Muscle layer of colon (tissue), 2 donors: ENCODE measurements at regions not wholly inside any gene's neighbourhood (a gene's known extent, or its start where the extent isn't known, plus 50 kb on each side); places are given as distances from the start of the nearest gene placed in this dataset.

Source experiments
- H3K27ac ChIP-seq: one replicate; pipeline ENCODE4 v1.7.0; 2013; ENCODE audit warnings: low read depth, mild to moderate bottlenecking, low read length, moderate library complexity
- H3K27me3 ChIP-seq, 2 donors: one replicate each; pipeline ENCODE4 v1.7.0; 2013; ENCODE audit warnings: low read length in 2 of 2, mild to moderate bottlenecking in 2 of 2; ENCODE audit not compliant: insufficient read depth in 2 of 2, control insufficient read depth in 1 of 2
- H3K36me3 ChIP-seq: one replicate; pipeline ENCODE4 v1.7.0; 2013; ENCODE audit warnings: mild to moderate bottlenecking, low read length; ENCODE audit not compliant: insufficient read depth
- H3K4me1 ChIP-seq: one replicate; pipeline ENCODE4 v1.7.0; 2013; ENCODE audit warnings: mild to moderate bottlenecking, low read length; ENCODE audit not compliant: insufficient read depth
- H3K4me3 ChIP-seq, 2 donors: one replicate each; pipeline ENCODE4 v1.7.0; 2013; ENCODE audit warnings: low read length in 2 of 2, low read depth in 1 of 2, mild to moderate bottlenecking in 1 of 2, moderate library complexity in 1 of 2
- H3K9ac ChIP-seq: one replicate; pipeline ENCODE4 v1.7.0; 2013; ENCODE audit warnings: low read length
- H3K9me3 ChIP-seq: one replicate; pipeline ENCODE4 v1.7.0; 2013; ENCODE audit warnings: mild to moderate bottlenecking, low read length
- donor health status: abdominal sarcoma.
- donor health status: Adenocarcinoma of cecum.

GRCh38 chr4:137692205-137692604 lies 159.9 kb upstream of the PCDH18 start:
- Histone ChIP-seq H3K9ac (no peak overlapping the region), H3K9me3 (no peaks in the 10 kb centered on the region), H3K36me3 (no peaks in the 10 kb centered on the region), H3K27me3 (no peaks in the 10 kb centered on the region), H3K27ac (no peak overlapping the region), H3K4me3 (no peak overlapping the region), H3K4me1 (peaks cover 15% of the 10 kb centered on the region)

- Histone ChIP-seq H3K36me3 (no peaks in the 10 kb centered on the region), H3K9ac (no peak overlapping the region), H3K9me3 (no peaks in the 10 kb centered on the region), H3K4me1 (peaks cover 15% of the 10 kb centered on the region), H3K27me3 (no peaks in the 10 kb centered on the region), H3K4me3 (no peak overlapping the region), H3K27ac (no peak overlapping the region)
Observed at GRCh38 chr4:137688651-137689050, 156.4 kb upstream of the PCDH18 start.

- H3K9ac ChIP-seq: no peak overlapping the region
- no peaks in the 10 kb centered on the region for H3K36me3 ChIP-seq
- no peak overlapping the region for H3K4me3 ChIP-seq
- H3K27ac ChIP-seq: no peak overlapping the region
- no peaks in the 10 kb centered on the region for H3K9me3 ChIP-seq
- H3K27me3 ChIP-seq: no peaks in the 10 kb centered on the region
- H3K4me1 ChIP-seq: no peaks in the 10 kb centered on the region
Observed at GRCh38 chr4:137685357-137685756, 153.1 kb upstream of the PCDH18 start.

- no peak overlapping the region for H3K9ac ChIP-seq
- no peak overlapping the region for H3K27ac ChIP-seq
- H3K4me3 ChIP-seq: no peak overlapping the region
- H3K27me3 ChIP-seq: no peaks in the 10 kb centered on the region
- H3K4me1 ChIP-seq: no peaks in the 10 kb centered on the region
- no peaks in the 10 kb centered on the region for H3K36me3 ChIP-seq
- H3K9me3 ChIP-seq: no peaks in the 10 kb centered on the region
Observed at GRCh38 chr4:137681081-137681480, 148.8 kb upstream of the PCDH18 start.

GRCh38 chr4:137678796-137679195 lies 146.5 kb upstream of the PCDH18 start:
- Histone ChIP-seq H3K4me3 (no peak overlapping the region), H3K4me1 (no peaks in the 10 kb centered on the region), H3K9me3 (no peaks in the 10 kb centered on the region), H3K36me3 (no peaks in the 10 kb centered on the region), H3K27me3 (no peaks in the 10 kb centered on the region), H3K9ac (no peak overlapping the region), H3K27ac (no peak overlapping the region)

GRCh38 chr4:137677863-137678262 lies 145.6 kb upstream of the PCDH18 start:
- Histone ChIP-seq H3K27me3 (no peaks in the 10 kb centered on the region), H3K36me3 (no peaks in the 10 kb centered on the region), H3K4me1 (no peaks in the 10 kb centered on the region), H3K9ac (no peak overlapping the region), H3K9me3 (no peaks in the 10 kb centered on the region), H3K4me3 (no peak overlapping the region), H3K27ac (no peak overlapping the region)

GRCh38 chr4:137676357-137676998 lies 144.2 kb upstream of the PCDH18 start:
- Histone ChIP-seq H3K27me3 (no peaks in the 10 kb centered on the region), H3K9me3 (no peaks in the 10 kb centered on the region), H3K4me3 (no peak overlapping the region), H3K36me3 (no peaks in the 10 kb centered on the region), H3K4me1 (no peaks in the 10 kb centered on the region), H3K9ac (no peak overlapping the region), H3K27ac (no peak overlapping the region)

- Histone ChIP-seq H3K4me1 (peaks cover 4% of the 10 kb centered on the region), H3K9me3 (no peaks in the 10 kb centered on the region), H3K4me3 (no peak overlapping the region), H3K9ac (no peak overlapping the region), H3K27me3 (no peaks in the 10 kb centered on the region), H3K27ac (no peak overlapping the region), H3K36me3 (no peaks in the 10 kb centered on the region)
Observed at GRCh38 chr4:137674066-137674465, 141.8 kb upstream of the PCDH18 start.

- Histone ChIP-seq H3K36me3 (no peaks in the 10 kb centered on the region), H3K9ac (no peak overlapping the region), H3K4me1 (peaks cover 17% of the 10 kb centered on the region), H3K4me3 (no peak overlapping the region), H3K27me3 (no peaks in the 10 kb centered on the region), H3K9me3 (no peaks in the 10 kb centered on the region), H3K27ac (no peak overlapping the region)
Observed at GRCh38 chr4:137668885-137669545, 136.7 kb upstream of the PCDH18 start.

GRCh38 chr4:137664416-137664815 lies 132.1 kb upstream of the PCDH18 start:
- peak overlapping the region in 1 of 2 donors; percentile 17 for H3K4me3 ChIP-seq
- no peaks in the 10 kb centered on the region for H3K9me3 ChIP-seq
- H3K27ac ChIP-seq: peak overlapping the region; percentile 59
- peaks cover 29% of the 10 kb centered on the region for H3K4me1 ChIP-seq
- no peak overlapping the region for H3K9ac ChIP-seq
- no peaks in the 10 kb centered on the region for H3K27me3 ChIP-seq
- H3K36me3 ChIP-seq: no peaks in the 10 kb centered on the region

- Histone ChIP-seq H3K27ac (peak overlapping the region; percentile 59), H3K9me3 (no peaks in the 10 kb centered on the region), H3K27me3 (no peaks in the 10 kb centered on the region), H3K4me3 (peak overlapping the region in 1 of 2 donors; percentile 17), H3K9ac (no peak overlapping the region), H3K4me1 (peaks cover 25% of the 10 kb centered on the region), H3K36me3 (no peaks in the 10 kb centered on the region)
Observed at GRCh38 chr4:137664046-137664387, 131.7 kb upstream of the PCDH18 start.
